Activated naive CD8-positive, alpha-beta T cell (primary cell): ENCODE measurements at regions not wholly inside any gene's neighbourhood (a gene's known extent, or its start where the extent isn't known, plus 50 kb on each side); places are given as distances from the start of the nearest gene placed in this dataset.

Source experiments
- H3K27ac Mint-ChIP-seq: one replicate; pipeline ENCODE4 v1.8.0; 2021; ENCODE audit warnings: mixed read lengths
- H3K27me3 Mint-ChIP-seq: one replicate; pipeline ENCODE4 v1.8.0; 2021; ENCODE audit warnings: mixed read lengths
- H3K36me3 Mint-ChIP-seq: one replicate; pipeline ENCODE4 v1.8.0; 2021; ENCODE audit warnings: mixed read lengths
- H3K4me1 Mint-ChIP-seq: one replicate; pipeline ENCODE4 v1.8.0; 2021; ENCODE audit warnings: low read depth, mixed read lengths
- H3K4me3 Mint-ChIP-seq: one replicate; pipeline ENCODE4 v1.8.0; 2021; ENCODE audit warnings: mild to moderate bottlenecking, mixed read lengths
- H3K9me3 Mint-ChIP-seq: one replicate; pipeline ENCODE4 v1.8.0; 2021; ENCODE audit warnings: low read depth, mixed read lengths

- Mint-ChIP-seq H3K27ac (no peak overlapping the region), H3K4me1 (no peaks in the 10 kb centered on the region), H3K27me3 (no peaks in the 10 kb centered on the region), H3K4me3 (no peak overlapping the region), H3K9me3 (peaks cover 16% of the 10 kb centered on the region), H3K36me3 (no peaks in the 10 kb centered on the region)
These were observed 264.7 kb upstream of the CCNG1 start for GRCh38 chr5:163172540-163173338.

DNA sequence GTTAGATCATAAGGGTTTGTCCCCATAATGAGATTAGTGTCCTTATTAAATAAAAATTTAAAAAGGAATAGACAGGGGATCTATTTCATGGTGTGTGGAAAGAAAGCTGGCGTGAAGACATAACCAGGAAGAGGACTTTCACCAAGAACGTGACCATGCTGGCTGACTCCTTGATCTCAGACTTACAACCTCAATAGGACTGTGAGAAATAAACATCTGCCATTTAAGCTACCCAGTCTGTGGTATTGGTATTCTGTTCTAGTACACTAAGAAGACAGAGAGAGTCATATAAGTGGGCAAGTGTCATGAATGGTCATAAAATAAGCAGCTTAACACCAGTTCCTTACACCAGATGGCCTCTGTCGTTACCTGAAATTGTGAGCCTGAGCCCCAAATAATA, 259.4 kb upstream of the CCNG1 start:
- no peaks in the 10 kb centered on the region for H3K27me3 Mint-ChIP-seq
- peaks cover 12% of the 10 kb centered on the region for H3K9me3 Mint-ChIP-seq
- no peaks in the 10 kb centered on the region for H3K4me1 Mint-ChIP-seq
- H3K27ac Mint-ChIP-seq, result no peak overlapping the region
- no peaks in the 10 kb centered on the region for H3K36me3 Mint-ChIP-seq
- H3K4me3 Mint-ChIP-seq, result no peak overlapping the region

GRCh38 chr5:163185315-163185714, 252.1 kb upstream of the CCNG1 start:
- Mint-ChIP-seq H3K36me3 (no peaks in the 10 kb centered on the region), H3K9me3 (peaks cover 7% of the 10 kb centered on the region), H3K27me3 (no peaks in the 10 kb centered on the region), H3K4me3 (no peak overlapping the region), H3K27ac (no peak overlapping the region), H3K4me1 (no peaks in the 10 kb centered on the region)

- Mint-ChIP-seq H3K27me3 (no peaks in the 10 kb centered on the region), H3K36me3 (no peaks in the 10 kb centered on the region), H3K27ac (no peak overlapping the region), H3K4me3 (no peak overlapping the region), H3K4me1 (no peaks in the 10 kb centered on the region), H3K9me3 (peaks cover 3% of the 10 kb centered on the region)
These were observed 248.3 kb upstream of the CCNG1 start for GRCh38 chr5:163189023-163189553.

- H3K27ac Mint-ChIP-seq, result no peak overlapping the region
These were observed 247.1 kb upstream of the CCNG1 start for GRCh38 chr5:163190283-163190682.

GRCh38 chr5:163190784-163191183, 246.6 kb upstream of the CCNG1 start:
- Mint-ChIP-seq H3K27ac (no peak overlapping the region), H3K4me3 (no peak overlapping the region), H3K4me1 (no peaks in the 10 kb centered on the region), H3K9me3 (peaks cover 13% of the 10 kb centered on the region), H3K36me3 (no peaks in the 10 kb centered on the region), H3K27me3 (no peaks in the 10 kb centered on the region)

More at GRCh38 chr5:163190283-163190682, 247.1 kb upstream of the CCNG1 start:
- Mint-ChIP-seq H3K36me3 (no peaks in the 10 kb centered on the region), H3K9me3 (peaks cover 13% of the 10 kb centered on the region), H3K27me3 (no peaks in the 10 kb centered on the region), H3K4me3 (no peak overlapping the region), H3K4me1 (no peaks in the 10 kb centered on the region)

- Mint-ChIP-seq H3K9me3 (peaks cover 13% of the 10 kb centered on the region), H3K27ac (no peak overlapping the region), H3K36me3 (no peaks in the 10 kb centered on the region), H3K4me1 (no peaks in the 10 kb centered on the region), H3K27me3 (no peaks in the 10 kb centered on the region), H3K4me3 (no peak overlapping the region)
These were observed 243.5 kb upstream of the CCNG1 start for GRCh38 chr5:163193886-163194285.

DNA sequence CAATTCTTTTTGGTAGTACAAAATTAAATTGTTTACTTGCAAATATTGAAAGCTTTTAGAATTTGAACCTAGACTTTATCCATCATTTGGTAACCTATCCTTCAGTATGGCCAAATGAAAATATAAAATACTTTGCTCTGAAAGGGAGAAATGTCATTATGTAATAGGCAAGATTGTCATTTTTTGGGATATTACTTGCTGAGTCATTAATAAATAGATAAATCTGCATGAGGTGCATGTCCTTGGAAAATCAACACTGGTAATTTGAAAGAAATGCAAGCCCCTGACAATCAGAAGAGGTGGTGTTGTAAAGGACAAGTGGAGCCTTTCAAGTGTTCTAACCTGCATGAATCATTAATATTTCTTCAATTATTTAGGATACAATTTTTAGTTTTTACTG, 231.8 kb upstream of the CCNG1 start:
- Mint-ChIP-seq H3K27me3 (no peaks in the 10 kb centered on the region), H3K36me3 (no peaks in the 10 kb centered on the region), H3K27ac (no peak overlapping the region), H3K4me3 (no peak overlapping the region), H3K9me3 (peaks cover 13% of the 10 kb centered on the region), H3K4me1 (no peaks in the 10 kb centered on the region)

- Mint-ChIP-seq H3K4me1 (no peaks in the 10 kb centered on the region), H3K27ac (no peak overlapping the region), H3K4me3 (no peak overlapping the region), H3K9me3 (no peaks in the 10 kb centered on the region), H3K36me3 (no peaks in the 10 kb centered on the region), H3K27me3 (no peaks in the 10 kb centered on the region)
These were observed 215.8 kb upstream of the CCNG1 start for GRCh38 chr5:163221581-163221980.

GRCh38 chr5:163222982-163223381, 214.4 kb upstream of the CCNG1 start:
- Mint-ChIP-seq H3K27ac (no peak overlapping the region), H3K36me3 (no peaks in the 10 kb centered on the region), H3K27me3 (no peaks in the 10 kb centered on the region), H3K4me3 (no peak overlapping the region), H3K4me1 (no peaks in the 10 kb centered on the region), H3K9me3 (no peaks in the 10 kb centered on the region)

GRCh38 chr5:163244445-163244987, 192.9 kb upstream of the CCNG1 start:
- H3K27ac Mint-ChIP-seq, result no peak overlapping the region
- peaks cover 3% of the 10 kb centered on the region for H3K9me3 Mint-ChIP-seq
- no peaks in the 10 kb centered on the region for H3K36me3 Mint-ChIP-seq
- no peak overlapping the region for H3K4me3 Mint-ChIP-seq
- H3K27me3 Mint-ChIP-seq, result no peaks in the 10 kb centered on the region
- H3K4me1 Mint-ChIP-seq, result no peaks in the 10 kb centered on the region

GRCh38 chr5:163245584-163245983, 191.8 kb upstream of the CCNG1 start:
- no peaks in the 10 kb centered on the region for H3K27me3 Mint-ChIP-seq
- no peak overlapping the region for H3K27ac Mint-ChIP-seq
- no peak overlapping the region for H3K4me3 Mint-ChIP-seq
- peaks cover 3% of the 10 kb centered on the region for H3K9me3 Mint-ChIP-seq
- no peaks in the 10 kb centered on the region for H3K36me3 Mint-ChIP-seq
- no peaks in the 10 kb centered on the region for H3K4me1 Mint-ChIP-seq

- no peak overlapping the region for H3K27ac Mint-ChIP-seq
- H3K4me1 Mint-ChIP-seq, result no peaks in the 10 kb centered on the region
- H3K4me3 Mint-ChIP-seq, result no peak overlapping the region
- no peaks in the 10 kb centered on the region for H3K27me3 Mint-ChIP-seq
- no peaks in the 10 kb centered on the region for H3K36me3 Mint-ChIP-seq
- H3K9me3 Mint-ChIP-seq, result peaks cover 3% of the 10 kb centered on the region
These were observed 189.1 kb upstream of the CCNG1 start for GRCh38 chr5:163248333-163248732.

DNA sequence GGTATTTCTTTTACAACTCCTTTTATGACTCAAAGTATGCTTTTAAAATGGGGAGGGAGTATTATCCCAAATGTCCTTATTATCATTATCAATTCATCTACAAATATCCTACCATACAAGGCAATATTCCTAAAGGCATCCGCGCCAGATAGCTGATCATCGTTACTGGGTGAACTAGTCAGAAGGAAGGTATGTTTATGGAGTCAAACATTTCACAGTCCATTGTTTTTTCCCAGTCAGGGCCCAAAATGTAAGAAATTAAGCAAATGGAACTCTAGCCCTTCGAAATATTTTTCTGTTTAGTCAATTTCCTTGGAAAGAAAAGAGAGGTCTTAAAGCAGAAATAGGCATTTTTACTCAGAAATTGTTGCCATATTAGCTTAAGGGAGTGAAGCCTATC, 188.5 kb upstream of the CCNG1 start:
- Mint-ChIP-seq H3K27me3 (peaks cover 4% of the 10 kb centered on the region), H3K36me3 (no peaks in the 10 kb centered on the region), H3K27ac (no peak overlapping the region), H3K4me1 (no peaks in the 10 kb centered on the region), H3K4me3 (no peak overlapping the region), H3K9me3 (peaks cover 3% of the 10 kb centered on the region)

DNA sequence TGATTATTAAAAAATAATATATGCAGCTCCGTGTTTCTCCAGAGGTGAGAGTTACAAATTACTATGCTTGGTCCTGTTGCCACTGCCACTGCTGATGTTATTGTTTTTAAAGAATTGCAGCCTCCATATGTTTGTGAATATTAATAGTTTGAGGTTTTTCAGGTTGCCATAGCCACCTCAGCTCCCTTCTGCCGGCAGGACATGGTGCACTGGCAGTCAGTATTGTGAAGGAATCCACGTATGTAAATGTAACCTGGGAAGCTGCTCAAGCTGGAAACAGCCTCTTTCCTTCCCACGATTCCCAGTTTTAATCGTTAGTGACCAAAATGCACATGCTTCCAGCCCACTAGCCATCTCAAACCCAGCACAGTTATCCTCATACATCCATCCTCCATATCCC, 184.4 kb upstream of the CCNG1 start:
- Mint-ChIP-seq H3K27me3 (peaks cover 8% of the 10 kb centered on the region), H3K36me3 (no peaks in the 10 kb centered on the region), H3K4me3 (no peak overlapping the region), H3K9me3 (no peaks in the 10 kb centered on the region), H3K27ac (no peak overlapping the region), H3K4me1 (no peaks in the 10 kb centered on the region)

DNA sequence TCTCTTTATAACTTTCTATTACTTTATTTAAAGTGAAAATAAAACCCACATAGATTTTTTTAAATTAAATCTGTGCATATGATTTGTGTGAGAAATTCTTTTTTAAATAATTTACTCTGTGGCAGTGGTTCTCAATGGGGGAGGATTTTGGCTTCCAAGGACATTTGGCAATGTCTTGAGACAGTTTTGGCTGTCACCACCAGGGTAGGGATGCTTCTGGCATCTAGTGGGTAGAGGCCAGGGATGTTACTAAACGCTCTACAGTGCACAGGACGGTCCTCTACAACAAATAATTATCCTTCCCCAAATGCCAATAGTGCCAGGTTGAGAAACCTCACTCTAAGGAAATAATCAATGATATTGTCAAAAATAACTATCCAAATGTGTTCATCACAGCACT, 177.9 kb upstream of the CCNG1 start:
- Mint-ChIP-seq H3K27ac (no peak overlapping the region), H3K36me3 (no peaks in the 10 kb centered on the region), H3K27me3 (peaks cover 3% of the 10 kb centered on the region), H3K4me3 (no peak overlapping the region), H3K9me3 (peaks cover 4% of the 10 kb centered on the region), H3K4me1 (no peaks in the 10 kb centered on the region)
